H1 (cell line): ENCODE measurements at regions not wholly inside any gene's neighbourhood (a gene's known extent, or its start where the extent isn't known, plus 50 kb on each side); places are given as distances from the start of the nearest gene placed in this dataset.

Experiments
- CTCF ChIA-PET: fragments of 300-600 bp; sonication (Branson Sonifier 250); formaldehyde crosslinking; loops from one replicate; lab custom pipeline; 2021; ENCODE audit not compliant: partially characterized antibody; lab: Charles Lee
- POLR2A ChIA-PET: fragments of 300-600 bp; sonication (Branson Sonifier 250); formaldehyde crosslinking; loops from one replicate; lab custom pipeline; 2021; ENCODE audit warnings: inconsistent platforms; ENCODE audit not compliant: partially characterized antibody; lab: Charles Lee
- DNase-seq, 2 experiments: peaks; one replicate each; pipeline versions ENCODE4 v3.0.0 to v3.0.0-alpha.2; 2010 to 2022; ENCODE audit warnings: low spot score in 2 of 2, low read depth in 1 of 2, mixed read lengths in 1 of 2
- FAIRE-seq: peaks from 2 replicates; lab custom pipeline; 2011; peaks lifted over from hg19 to GRCh38; lab: Jason Lieb, UNC
- H2AFZ ChIP-seq: 2 replicates; pipeline ENCODE4 v1.8.1; 2012; ENCODE audit warnings: low read length, inconsistent platforms
- H2AK5ac ChIP-seq: 2 replicates; pipeline ENCODE4 v1.6.1; 2013; ENCODE audit warnings: low read depth, low read length
- H2BK120ac ChIP-seq: replicated peaks from 2 replicates; pipeline ENCODE3; 2013; ENCODE audit warnings: low read depth, low read length, inconsistent platforms
- H2BK12ac ChIP-seq: 2 replicates; pipeline ENCODE4 v1.6.1; 2013; ENCODE audit warnings: low read depth, low read length
- H2BK15ac ChIP-seq: 2 replicates; pipeline ENCODE4 v1.6.1; 2013; ENCODE audit warnings: low read length
- H2BK20ac ChIP-seq: 2 replicates; pipeline ENCODE4 v1.6.1; 2013; ENCODE audit warnings: low read length
- H2BK5ac ChIP-seq: 2 replicates; pipeline ENCODE4 v1.6.1; 2013; ENCODE audit warnings: low read depth, low read length
- H3K14ac ChIP-seq: 2 replicates; pipeline ENCODE4 v1.6.1; 2013; ENCODE audit warnings: inconsistent platforms; ENCODE audit not compliant: insufficient read length
- H3K18ac ChIP-seq: 2 replicates; pipeline ENCODE4 v1.6.1; 2013; ENCODE audit warnings: low read length; ENCODE audit errors: extremely low read depth
- H3K23ac ChIP-seq: 2 replicates; pipeline ENCODE4 v1.6.1; 2013; ENCODE audit warnings: inconsistent platforms; ENCODE audit not compliant: insufficient read length
- H3K23me2 ChIP-seq: 2 replicates; pipeline ENCODE4 v1.6.1; 2013; ENCODE audit warnings: low read depth, low read length
- H3K27ac ChIP-seq: 2 replicates; pipeline ENCODE4 v1.6.1; 2011; ENCODE audit warnings: low read depth, low read length, inconsistent platforms
- H3K27me3 ChIP-seq, 4 experiments: replicated peaks in 1 of 4; 1 replicate in 1 of 4; 2 replicates in 3 of 4; pipeline versions ENCODE4 v1.6.1 to v1.8.1; 2011 to 2013; ENCODE audit warnings: low read length in 3 of 4, mild to moderate bottlenecking in 3 of 4, inconsistent platforms in 2 of 4, mixed read lengths in 2 of 4, moderate library complexity in 1 of 4; ENCODE audit not compliant: control insufficient read depth in 3 of 4, insufficient read depth in 3 of 4; ENCODE audit errors: extremely low read depth in 1 of 4
- H3K36me3 ChIP-seq, 4 experiments: 2 replicates each; pipeline versions ENCODE4 v1.6.1 to v1.8.1; 2011 to 2013; ENCODE audit warnings: mild to moderate bottlenecking in 4 of 4, low read length in 3 of 4, moderate library complexity in 2 of 4, control low read depth in 1 of 4, inconsistent platforms in 1 of 4; ENCODE audit not compliant: insufficient read depth in 4 of 4, control insufficient read depth in 2 of 4
- H3K4ac ChIP-seq: replicated peaks from 2 replicates; pipeline ENCODE3; 2013; ENCODE audit warnings: low read length, low read depth, mixed read lengths, inconsistent platforms; ENCODE audit not compliant: insufficient read length
- H3K4me1 ChIP-seq, 4 experiments: replicated peaks in 1 of 4; 1 replicate in 1 of 4; 2 replicates in 3 of 4; pipeline versions ENCODE4 v1.6.1 to v1.8.1; 2011 to 2013; ENCODE audit warnings: low read length in 3 of 4, inconsistent platforms in 2 of 4, mixed read lengths in 1 of 4; ENCODE audit not compliant: insufficient read depth in 4 of 4, control insufficient read depth in 3 of 4
- H3K4me2 ChIP-seq, 2 experiments: 2 replicates each; pipeline versions ENCODE4 v1.6.1 to v1.8.1; 2011 to 2013; ENCODE audit warnings: low read depth in 2 of 2, low read length in 2 of 2, control low read depth in 1 of 2, inconsistent platforms in 1 of 2, mild to moderate bottlenecking in 1 of 2; ENCODE audit not compliant: insufficient read depth in 1 of 2
- H3K4me3 ChIP-seq, 4 experiments: fragments of 200-600, 300-600 bp in 1 of 4; sonication (generic), shearing (Covaris generic), sonication (Bioruptor Twin) in 1 of 4; 2 replicates each; pipeline versions ENCODE4 v1.5.1 to v1.8.1; 2011 to 2016; ENCODE audit warnings: low read length in 4 of 4, low read depth in 3 of 4, control low read depth in 2 of 4, inconsistent platforms in 2 of 4, mild to moderate bottlenecking in 2 of 4, mixed read lengths in 1 of 4, moderate library complexity in 1 of 4; ENCODE audit not compliant: insufficient read depth in 2 of 4; ENCODE audit errors: extremely low read depth in 1 of 4
- H3K56ac ChIP-seq: replicated peaks from 2 replicates; pipeline ENCODE3; 2013; ENCODE audit warnings: low read depth, mild to moderate bottlenecking, mixed read lengths, low read length, inconsistent platforms; ENCODE audit not compliant: insufficient read length
- H3K79me1 ChIP-seq: 2 replicates; pipeline ENCODE4 v1.6.1; 2013; ENCODE audit warnings: low read depth, low read length, control low read depth
- H3K79me2 ChIP-seq, 2 experiments: 2 replicates each; pipeline versions ENCODE4 v1.6.1 to v1.8.1; 2012 to 2013; ENCODE audit warnings: low read length in 2 of 2, mild to moderate bottlenecking in 2 of 2, inconsistent platforms in 1 of 2; ENCODE audit not compliant: insufficient read depth in 2 of 2, control insufficient read depth in 1 of 2
- H3K9ac ChIP-seq, 4 experiments: replicated peaks in 1 of 4; 1 replicate in 1 of 4; 2 replicates in 3 of 4; pipeline versions ENCODE4 v1.6.1 to v1.8.1; 2011 to 2013; ENCODE audit warnings: low read depth in 3 of 4, low read length in 3 of 4, control low read depth in 2 of 4, mild to moderate bottlenecking in 2 of 4, moderate library complexity in 2 of 4, inconsistent platforms in 1 of 4; ENCODE audit errors: extremely low read depth in 1 of 4
- H3K9me3 ChIP-seq, 2 experiments: 2 replicates each; pipeline versions ENCODE4 v1.6.1 to v1.8.1; 2012 to 2013; ENCODE audit warnings: mild to moderate bottlenecking in 2 of 2, moderate library complexity in 2 of 2, control low read depth in 1 of 2, inconsistent platforms in 1 of 2, low read depth in 1 of 2, low read length in 1 of 2, mixed read lengths in 1 of 2; ENCODE audit not compliant: insufficient read depth in 2 of 2
- H4K20me1 ChIP-seq, 2 experiments: replicated peaks in 1 of 2; 2 replicates each; pipeline versions ENCODE3 to v1.8.1; 2011 to 2013; ENCODE audit warnings: inconsistent platforms in 2 of 2, low read length in 2 of 2, mild to moderate bottlenecking in 1 of 2; ENCODE audit not compliant: insufficient read depth in 2 of 2, control insufficient read depth in 1 of 2
- H4K5ac ChIP-seq: 2 replicates; pipeline ENCODE4 v1.6.1; 2013; ENCODE audit warnings: low read length, low read depth, mixed read lengths, inconsistent platforms; ENCODE audit not compliant: insufficient read length
- H4K8ac ChIP-seq: 2 replicates; pipeline ENCODE4 v1.8.0; 2013; ENCODE audit warnings: mild to moderate bottlenecking, moderate library complexity, low read length, inconsistent platforms; ENCODE audit not compliant: insufficient read depth; ENCODE audit errors: extremely low read depth
- H4K91ac ChIP-seq: replicated peaks from 2 replicates; pipeline ENCODE3; 2013; ENCODE audit warnings: low read length, mixed read lengths, inconsistent platforms; ENCODE audit not compliant: insufficient read length
- CEBPB ChIP-seq: IDR thresholded peaks from 2 replicates; pipeline ENCODE4 v1.6.1; 2012; ENCODE audit warnings: low read depth, low read length
- CREB1 ChIP-seq: IDR thresholded peaks from 2 replicates; pipeline ENCODE4 v1.6.1; 2012; ENCODE audit warnings: inconsistent platforms
- CTBP2 ChIP-seq: IDR thresholded peaks from 2 replicates; pipeline ENCODE4 v1.7.0; 2011; ENCODE audit warnings: borderline replicate concordance, mild to moderate bottlenecking, moderate library complexity, mixed read lengths, low read length; ENCODE audit not compliant: insufficient read depth, insufficient read length
- EP300 ChIP-seq, 2 experiments: IDR thresholded peaks; 1 replicate in 1 of 2; 2 replicates in 1 of 2; pipeline ENCODE4 v1.6.1; 2011 to 2012; ENCODE audit warnings: low read depth in 2 of 2, low read length in 2 of 2, mild to moderate bottlenecking in 2 of 2, borderline replicate concordance in 1 of 2, inconsistent platforms in 1 of 2, moderate library complexity in 1 of 2
- JUND ChIP-seq: IDR thresholded peaks from 2 replicates; pipeline ENCODE4 v1.6.1; 2011; ENCODE audit warnings: mild to moderate bottlenecking, improper control_type of control experiment, low read length
- KDM1A ChIP-seq: fragments of 200-600, 300-600 bp; sonication (generic); IDR thresholded peaks from 2 replicates; pipeline ENCODE4 v1.7.1; 2016; ENCODE audit warnings: mild to moderate bottlenecking, low read length, borderline replicate concordance
- KDM4A ChIP-seq: IDR thresholded peaks from one replicate; pipeline ENCODE4 v1.7.1; 2012; ENCODE audit warnings: low read depth, mild to moderate bottlenecking, moderate library complexity, low read length, inconsistent platforms; ENCODE audit not compliant: severe bottlenecking
- RFX5 ChIP-seq: IDR thresholded peaks from 2 replicates; pipeline ENCODE4 v1.6.1; 2011; ENCODE audit warnings: low read depth, low read length, improper control_type of control experiment, borderline replicate concordance
- RXRA ChIP-seq: IDR thresholded peaks from 2 replicates; pipeline ENCODE4 v1.6.1; 2011; ENCODE audit warnings: low read depth, mild to moderate bottlenecking, low read length, moderate library complexity; ENCODE audit not compliant: insufficient read depth
- SAP30 ChIP-seq: fragments of 300-600 bp; sonication (generic); IDR thresholded peaks from 2 replicates; pipeline ENCODE4 v1.7.1; 2012; ENCODE audit warnings: low read length, moderate library complexity, mild to moderate bottlenecking, inconsistent platforms; ENCODE audit not compliant: insufficient read depth, insufficient replicate concordance
- SIRT6 ChIP-seq: IDR thresholded peaks from one replicate; pipeline ENCODE4 v1.7.1; 2012; ENCODE audit warnings: low read length, inconsistent platforms
- WGBS, 2 experiments: shearing (Covaris generic) in 1 of 2; methylation state at CpG; one replicate each; pipeline versions ENCODE4 v1.1.6 to v1.1.7; 2013 to 2015; ENCODE audit warnings: low lambda C conversion rate in 2 of 2, mixed read lengths in 2 of 2, inconsistent platforms in 1 of 2, low coverage in 1 of 2, missing lambda C conversion rate in 1 of 2; ENCODE audit not compliant: insufficient replicate concordance in 2 of 2, insufficient coverage in 1 of 2, insufficient read length in 1 of 2; ENCODE audit errors: extremely low coverage in 1 of 2, missing lambda C conversion rate in 1 of 2; 5-methylcytosine and 5-hydroxymethylcytosine counted together

- H3K56ac ChIP-seq, result no peak overlapping the region
- H3K4me2 ChIP-seq, result no peak overlapping the region
- no peaks in the 10 kb centered on the region for H3K23me2 ChIP-seq
- no peaks in the 10 kb centered on the region for H3K27me3 ChIP-seq
- no peak overlapping the region for H3K14ac ChIP-seq
- no peak overlapping the region for H2BK120ac ChIP-seq
- no peaks in the 10 kb centered on the region; a peak in 1 of 7 replicates for H3K4me1 ChIP-seq
- ChIA-PET POLR2A (interaction anchor here (1.1 kb wide), 1 partner anchor 8 kb away, joined by 3 read pairs; no protein-coding TSS in a partner anchor), CTCF (interaction anchor here (0.9 to 1.2 kb wide), 4 partner anchors 17 to 451 kb away, joined by 3 to 4 read pairs (median 3); no protein-coding TSS in a partner anchor)
- no peak overlapping the region for H2AFZ ChIP-seq
- no peak for DNase-seq
- H3K79me1 ChIP-seq, result no peaks in the 10 kb centered on the region
- no peak overlapping the region for H3K18ac ChIP-seq
- no peak overlapping the region for H2BK15ac ChIP-seq
- no peaks in the 10 kb centered on the region for H3K36me3 ChIP-seq
- H3K27ac ChIP-seq, result no peak overlapping the region
- no peak overlapping the region for H3K4ac ChIP-seq
- 79% methylated on average over 2 of the region's 2 CpGs; no CpG with 5 or more reads in 1 of the 2 experiments for WGBS, 2 experiments
- H3K4me3 ChIP-seq, result no peak overlapping the region
- H3K23ac ChIP-seq, result no peak overlapping the region
- no peaks in the 10 kb centered on the region for H3K79me2 ChIP-seq
- H2BK20ac ChIP-seq, result no peak overlapping the region
- no peak for TF ChIP-seq KDM1A
- TF ChIP-seq JUND, result no peak
- TF ChIP-seq RXRA, result no peak
- no peak for TF ChIP-seq KDM4A
- TF ChIP-seq CEBPB, result no peak
- TF ChIP-seq CREB1, result no peak
- no peak for TF ChIP-seq SAP30
- TF ChIP-seq SIRT6, result no peak
- no peak for TF ChIP-seq RFX5
- TF ChIP-seq CTBP2, result no peak
- TF ChIP-seq EP300 (IDR thresholded peaks at IDR 0.05; ENCODE audit: borderline replicate concordance in 1 of 2, low read depth in 2 of 2, low read length in 2 of 2), result no peak
- H2BK12ac ChIP-seq, result no peak overlapping the region
- no peaks in the 10 kb centered on the region for H4K20me1 ChIP-seq
- no peak for FAIRE-seq
- H4K91ac ChIP-seq, result no peak overlapping the region
- H4K5ac ChIP-seq, result no peak overlapping the region
- H2BK5ac ChIP-seq, result no peak overlapping the region
- H2AK5ac ChIP-seq, result no peak overlapping the region
- no peaks in the 10 kb centered on the region for H3K9me3 ChIP-seq
- no peak overlapping the region for H4K8ac ChIP-seq
- H3K9ac ChIP-seq, result no peak overlapping the region
Measured at GRCh38 chr3:153631102-153631501, 469.1 kb downstream of the RAP2B start.
